ENCODE measurements at regions not wholly inside any gene's neighbourhood (a gene's known extent, or its start where the extent isn't known, plus 50 kb on each side); places are given as distances from the start of the nearest gene placed in this dataset.

- Histone ChIP-seq H3K27ac (no peak overlapping the region), H3K4me3 (IDR thresholded peaks at IDR 0.05; ENCODE audit: insufficient read depth, low read depth, low read length) (no peak overlapping the region), H2AFZ (ENCODE audit: low read depth) (no peak overlapping the region), H3K4me2 (no peak overlapping the region), H3K36me3 (ENCODE audit: insufficient read depth) (no peaks in the 10 kb centered on the region), H3K79me2 (ENCODE audit: insufficient read depth, low read depth) (no peaks in the 10 kb centered on the region), H3K9ac (no peak overlapping the region), H4K20me1 (ENCODE audit: insufficient read depth) (no peaks in the 10 kb centered on the region), H3K27me3 (ENCODE audit: insufficient read depth, low read depth) (no peaks in the 10 kb centered on the region), H3K4me1 (ENCODE audit: low read depth, poor library complexity, severe bottlenecking) (no peaks in the 10 kb centered on the region)
- TF ChIP-seq CTCF (conservative IDR thresholded peaks at IDR 0.05; ENCODE audit: low read depth, low read length): no peak
Measured at GRCh38 chr10:33681595-33681994, 347.1 kb upstream of the NRP1 start.

- Histone ChIP-seq H3K4me3 (IDR thresholded peaks at IDR 0.05; ENCODE audit: insufficient read depth, low read depth, low read length) (no peak overlapping the region), H3K9ac (no peak overlapping the region), H4K20me1 (ENCODE audit: insufficient read depth) (no peaks in the 10 kb centered on the region), H3K27ac (no peak overlapping the region), H3K27me3 (ENCODE audit: insufficient read depth, low read depth) (no peaks in the 10 kb centered on the region), H3K36me3 (ENCODE audit: insufficient read depth) (no peaks in the 10 kb centered on the region), H2AFZ (ENCODE audit: low read depth) (no peak overlapping the region), H3K4me1 (ENCODE audit: low read depth, poor library complexity, severe bottlenecking) (no peaks in the 10 kb centered on the region), H3K4me2 (no peak overlapping the region), H3K79me2 (ENCODE audit: insufficient read depth, low read depth) (no peaks in the 10 kb centered on the region)
- TF ChIP-seq CTCF (conservative IDR thresholded peaks at IDR 0.05; ENCODE audit: low read depth, low read length): no peak
Measured at GRCh38 chr10:33680036-33680435, 345.6 kb upstream of the NRP1 start.

- Histone ChIP-seq H3K36me3 (ENCODE audit: insufficient read depth) (no peaks in the 10 kb centered on the region), H3K4me3 (IDR thresholded peaks at IDR 0.05; ENCODE audit: insufficient read depth, low read depth, low read length) (no peak overlapping the region), H3K27me3 (ENCODE audit: insufficient read depth, low read depth) (no peaks in the 10 kb centered on the region), H3K9ac (no peak overlapping the region), H3K4me1 (ENCODE audit: low read depth, poor library complexity, severe bottlenecking) (no peaks in the 10 kb centered on the region), H4K20me1 (ENCODE audit: insufficient read depth) (no peaks in the 10 kb centered on the region), H3K79me2 (ENCODE audit: insufficient read depth, low read depth) (no peaks in the 10 kb centered on the region), H2AFZ (ENCODE audit: low read depth) (no peak overlapping the region), H3K27ac (no peak overlapping the region), H3K4me2 (no peak overlapping the region)
- no peak for TF ChIP-seq CTCF (conservative IDR thresholded peaks at IDR 0.05; ENCODE audit: low read depth, low read length)
Measured at GRCh38 chr10:33676606-33677339, 342.3 kb upstream of the NRP1 start.

GRCh38 chr10:33674986-33675599, 340.6 kb upstream of the NRP1 start:
- Histone ChIP-seq H3K4me1 (ENCODE audit: low read depth, poor library complexity, severe bottlenecking) (no peaks in the 10 kb centered on the region), H3K27ac (no peak overlapping the region), H3K4me3 (IDR thresholded peaks at IDR 0.05; ENCODE audit: insufficient read depth, low read depth, low read length) (no peak overlapping the region), H3K27me3 (ENCODE audit: insufficient read depth, low read depth) (no peaks in the 10 kb centered on the region), H4K20me1 (ENCODE audit: insufficient read depth) (no peaks in the 10 kb centered on the region), H3K36me3 (ENCODE audit: insufficient read depth) (no peaks in the 10 kb centered on the region), H2AFZ (ENCODE audit: low read depth) (no peak overlapping the region), H3K79me2 (ENCODE audit: insufficient read depth, low read depth) (no peaks in the 10 kb centered on the region), H3K4me2 (no peak overlapping the region), H3K9ac (no peak overlapping the region)
- TF ChIP-seq CTCF (conservative IDR thresholded peaks at IDR 0.05; ENCODE audit: low read depth, low read length): no peak

Measured in KMS-11 (cell line).